ENCODE measurements at regions not wholly inside any gene's neighbourhood (a gene's known extent, or its start where the extent isn't known, plus 50 kb on each side); places are given as distances from the start of the nearest gene placed in this dataset.

DNA sequence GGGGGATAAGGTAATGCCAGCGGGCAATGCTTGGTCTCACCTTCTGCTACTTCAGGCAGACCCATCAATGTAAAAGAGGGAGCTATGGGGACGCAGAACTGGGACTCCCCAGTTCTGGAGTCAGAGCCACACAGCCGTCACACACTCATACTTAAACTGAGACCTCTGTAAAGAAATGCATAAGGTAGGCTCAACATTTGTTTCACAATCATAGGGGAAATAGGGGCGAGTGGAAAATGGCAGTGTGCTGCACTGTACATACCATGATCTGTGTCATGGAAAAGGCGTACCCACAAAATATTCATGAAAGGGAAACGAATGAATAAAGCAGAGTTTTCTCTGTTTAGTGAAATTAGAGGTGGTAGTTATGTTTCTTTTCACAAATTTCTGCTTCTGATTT, 318.0 kb upstream of the NPVF start:
- TF ChIP-seq, protein P1, sequence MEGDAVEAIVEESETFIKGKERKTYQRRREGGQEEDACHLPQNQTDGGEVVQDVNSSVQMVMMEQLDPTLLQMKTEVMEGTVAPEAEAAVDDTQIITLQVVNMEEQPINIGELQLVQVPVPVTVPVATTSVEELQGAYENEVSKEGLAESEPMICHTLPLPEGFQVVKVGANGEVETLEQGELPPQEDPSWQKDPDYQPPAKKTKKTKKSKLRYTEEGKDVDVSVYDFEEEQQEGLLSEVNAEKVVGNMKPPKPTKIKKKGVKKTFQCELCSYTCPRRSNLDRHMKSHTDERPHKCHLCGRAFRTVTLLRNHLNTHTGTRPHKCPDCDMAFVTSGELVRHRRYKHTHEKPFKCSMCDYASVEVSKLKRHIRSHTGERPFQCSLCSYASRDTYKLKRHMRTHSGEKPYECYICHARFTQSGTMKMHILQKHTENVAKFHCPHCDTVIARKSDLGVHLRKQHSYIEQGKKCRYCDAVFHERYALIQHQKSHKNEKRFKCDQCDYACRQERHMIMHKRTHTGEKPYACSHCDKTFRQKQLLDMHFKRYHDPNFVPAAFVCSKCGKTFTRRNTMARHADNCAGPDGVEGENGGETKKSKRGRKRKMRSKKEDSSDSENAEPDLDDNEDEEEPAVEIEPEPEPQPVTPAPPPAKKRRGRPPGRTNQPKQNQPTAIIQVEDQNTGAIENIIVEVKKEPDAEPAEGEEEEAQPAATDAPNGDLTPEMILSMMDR (IDR thresholded peaks at IDR 0.05; ENCODE audit: low read length, missing control alignments): no peak
- no peak for DNase-seq (ENCODE audit: low read depth)
- no peak overlapping the region for H3K4me3 ChIP-seq (replicated peaks; ENCODE audit: low read depth, low read length)

DNA sequence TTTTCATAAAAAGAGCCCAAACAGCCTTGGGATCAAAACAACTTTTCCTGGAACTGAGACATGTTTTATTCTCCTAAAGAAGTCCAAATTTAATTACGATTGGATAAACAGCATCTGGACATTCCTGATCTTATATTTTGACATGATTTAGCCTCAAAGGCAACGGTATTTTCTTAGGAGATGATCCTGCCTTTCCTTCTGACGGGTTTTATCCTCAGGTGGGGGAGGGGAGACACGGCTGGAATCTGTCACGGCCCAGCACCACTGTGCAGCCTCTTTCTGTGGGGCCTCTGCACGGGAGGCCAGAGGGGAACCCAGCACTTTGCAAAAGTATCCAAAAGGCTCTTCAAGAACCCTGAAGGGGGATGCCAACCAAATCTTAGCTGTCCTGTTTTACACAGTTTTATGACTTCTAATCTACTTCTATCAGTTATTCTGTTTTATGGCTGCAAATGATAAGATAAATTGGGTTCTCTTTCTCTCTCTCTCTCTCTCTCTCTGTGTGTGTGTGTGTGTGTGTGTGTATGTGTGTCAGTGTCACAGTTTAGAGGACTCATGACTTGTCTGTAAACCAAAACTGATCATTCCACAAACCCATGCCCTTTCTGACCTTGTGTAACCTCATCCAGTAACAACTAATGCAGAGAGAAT, 321.1 kb upstream of the NPVF start:
- no peak overlapping the region for H3K4me3 ChIP-seq (replicated peaks; ENCODE audit: low read depth, low read length)
- TF ChIP-seq, protein P1 (IDR thresholded peaks at IDR 0.05; ENCODE audit: low read length, missing control alignments): no peak
- no peak for DNase-seq (ENCODE audit: low read depth)

DNA sequence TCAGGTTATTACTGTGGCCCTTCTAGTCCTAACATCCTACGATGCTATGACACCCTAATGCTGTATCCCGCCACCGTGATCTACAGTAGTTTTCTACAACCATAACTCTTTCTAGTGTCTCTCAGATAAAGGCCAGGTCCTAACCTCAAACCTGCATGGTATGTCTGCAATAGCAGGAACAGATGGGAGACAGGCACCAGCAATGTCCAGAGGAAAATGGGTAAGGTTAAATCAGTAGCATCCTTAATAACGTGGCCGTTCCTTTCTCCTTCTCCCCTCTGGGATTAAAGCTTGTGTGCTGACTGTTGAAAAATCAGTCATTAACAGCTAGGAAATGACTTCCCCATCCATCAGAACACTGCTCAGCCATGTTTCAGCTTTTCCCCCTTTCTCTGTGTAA, 321.9 kb upstream of the NPVF start:
- no peak overlapping the region for H3K4me3 ChIP-seq (replicated peaks; ENCODE audit: low read depth, low read length)
- DNase-seq (ENCODE audit: low read depth): no peak
- TF ChIP-seq, protein P1 (IDR thresholded peaks at IDR 0.05; ENCODE audit: low read length, missing control alignments): no peak

DNA sequence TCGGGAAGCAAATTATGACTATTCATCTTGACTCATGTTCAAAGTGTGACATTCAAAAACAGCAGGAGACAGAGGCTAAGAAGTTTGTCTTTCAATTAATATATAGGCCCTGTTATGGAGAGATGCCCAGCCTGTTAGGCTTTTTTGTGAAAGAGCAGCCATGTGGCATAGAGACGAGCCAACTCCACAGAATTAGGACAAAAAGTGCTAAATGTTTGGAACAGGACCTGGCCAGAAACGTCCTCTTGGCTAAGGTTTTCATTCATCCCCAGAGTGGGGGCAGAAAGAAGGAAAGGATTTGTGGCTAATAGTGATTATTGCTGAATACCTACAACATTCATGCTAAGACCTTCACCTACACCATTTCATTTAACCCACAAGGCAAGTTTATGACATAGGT, 324.7 kb upstream of the NPVF start:
- TF ChIP-seq, protein P1 (IDR thresholded peaks at IDR 0.05; ENCODE audit: low read length, missing control alignments): no peak

DNA sequence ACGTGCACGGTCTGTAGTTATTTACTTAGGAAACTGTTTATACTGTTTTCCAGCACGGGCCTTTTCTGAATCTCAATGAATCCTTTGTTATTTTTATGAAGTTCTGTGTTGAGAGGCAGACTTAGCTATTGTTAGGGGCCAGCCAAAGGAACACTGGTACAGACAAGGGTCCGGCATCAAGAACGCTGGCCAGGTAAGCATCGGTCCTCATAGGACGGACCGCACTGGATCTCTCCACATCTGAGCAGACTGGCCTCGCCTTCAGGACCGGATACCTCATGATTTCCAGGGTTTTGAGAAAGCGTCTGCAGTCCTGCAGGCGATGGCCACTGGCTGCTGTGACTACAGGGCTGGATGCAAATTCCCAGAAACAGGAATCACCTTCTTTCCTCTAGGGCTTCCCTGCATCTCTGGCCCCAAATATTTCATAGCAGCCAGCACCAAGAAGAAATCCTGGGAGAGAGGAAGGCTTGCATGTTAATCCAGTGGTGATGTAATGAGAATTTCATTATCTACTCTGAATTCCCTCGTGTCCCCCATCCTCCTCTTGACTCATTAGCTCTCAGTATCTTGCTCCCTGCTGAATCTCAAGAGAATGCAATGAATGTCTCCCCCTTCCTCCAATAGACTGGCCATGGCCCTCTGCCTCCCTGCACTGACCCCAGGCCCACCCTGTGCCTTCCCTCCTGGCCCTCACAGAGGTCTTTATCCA, 325.4 kb upstream of the NPVF start:
- H3K4me3 ChIP-seq (replicated peaks; ENCODE audit: low read depth, low read length): no peak overlapping the region
- TF ChIP-seq, protein P1 (IDR thresholded peaks at IDR 0.05; ENCODE audit: low read length, missing control alignments): no peak
- no peak for DNase-seq (ENCODE audit: low read depth)

More for the DNA sequence above, 324.7 kb upstream of the NPVF start:
- DNase-seq (ENCODE audit: low read depth): no peak
- H3K4me3 ChIP-seq (replicated peaks; ENCODE audit: low read depth, low read length): no peak overlapping the region

DNA sequence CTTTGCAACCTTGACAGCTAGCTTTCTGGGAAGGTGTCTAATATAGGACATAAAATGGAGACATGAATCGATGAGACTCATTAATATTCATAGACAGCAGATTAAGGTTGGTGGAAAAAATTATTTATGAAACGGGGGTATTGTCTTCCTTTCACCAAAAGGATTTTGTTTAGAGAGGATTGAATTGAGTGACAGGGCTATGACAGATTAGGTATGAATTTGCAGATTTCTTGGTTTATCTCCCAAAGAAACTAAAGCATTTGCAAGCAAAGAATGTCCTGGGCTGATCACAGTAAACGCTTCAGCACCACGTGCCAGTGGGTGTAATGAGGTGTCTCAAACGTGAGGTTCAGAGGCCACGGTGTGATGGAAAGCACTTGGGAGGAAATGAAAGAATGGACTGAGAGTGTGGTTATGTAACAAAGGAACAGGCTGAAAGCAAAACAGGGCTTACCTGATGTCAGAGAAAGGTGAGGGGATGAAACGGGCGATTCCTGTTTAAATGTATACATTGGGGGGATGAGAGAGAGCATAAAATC, 329.2 kb upstream of the NPVF start:
- no peak for DNase-seq (ENCODE audit: low read depth)
- TF ChIP-seq, protein P1 (IDR thresholded peaks at IDR 0.05; ENCODE audit: low read length, missing control alignments): no peak
- H3K4me3 ChIP-seq (replicated peaks; ENCODE audit: low read depth, low read length): no peak overlapping the region
